Breast epithelium (tissue), 4 donors: ENCODE measurements at regions not wholly inside any gene's neighbourhood (a gene's known extent, or its start where the extent isn't known, plus 50 kb on each side); places are given as distances from the start of the nearest gene placed in this dataset.

Experiments
- DNase-seq, 2 donors: peaks; one replicate each; pipeline ENCODE4 v3.0.0-alpha.2; 2019; ENCODE audit warnings: low spot score in 2 of 2
- H3K27ac ChIP-seq, 2 donors: fragments of 200-600 bp; sonication (generic) in 1 of 2; one replicate each; pipeline ENCODE4 v1.5.1; 2016 to 2019; ENCODE audit warnings: mild to moderate bottlenecking in 1 of 2
- H3K27me3 ChIP-seq, 2 donors: fragments of 200-600 bp; sonication (generic) in 1 of 2; one replicate each; pipeline versions ENCODE4 v1.5.1 to v1.6.0; 2017 to 2019; ENCODE audit warnings: control low read depth in 1 of 2, mild to moderate bottlenecking in 1 of 2
- H3K36me3 ChIP-seq: fragments of 200-600 bp; one replicate; pipeline ENCODE4 v1.5.1; 2019
- H3K4me1 ChIP-seq, 2 donors: fragments of 200-600 bp; sonication (generic); one replicate each; pipeline ENCODE4 v1.5.1; 2016 to 2019; ENCODE audit warnings: control low read depth in 1 of 2
- H3K4me3 ChIP-seq, 3 donors: fragments of 200-600 bp; sonication (generic); 1 replicate in 2 of 3; 2 replicates in 1 of 3; pipeline ENCODE4 v1.5.1; 2016 to 2019; ENCODE audit warnings: mild to moderate bottlenecking in 3 of 3, moderate library complexity in 2 of 3
- H3K9me3 ChIP-seq, 2 donors: fragments of 200-600 bp; sonication (generic) in 1 of 2; one replicate each; pipeline ENCODE4 v1.5.1; 2016 to 2019; ENCODE audit warnings: control low read depth in 1 of 2
- CTCF ChIP-seq, 3 donors: fragments of 450-650 bp; IDR thresholded peaks; one replicate each; pipeline ENCODE4 v1.5.1; 2016 to 2017; ENCODE audit warnings: antibody characterized with exemption in 3 of 3, mild to moderate bottlenecking in 3 of 3, moderate library complexity in 3 of 3
- POLR2A ChIP-seq: fragments of 450-650 bp; IDR thresholded peaks from one replicate; pipeline ENCODE4 v1.6.1; 2016; ENCODE audit warnings: antibody characterized with exemption, mild to moderate bottlenecking, moderate library complexity
- POLR2AphosphoS5 ChIP-seq, 3 donors: sonication (generic); formaldehyde crosslinking; IDR thresholded peaks; one replicate each; pipeline ENCODE4 v1.6.1; 2017; ENCODE audit warnings: antibody characterized with exemption in 3 of 3
- intact Hi-C: fragments of 100-400 bp; cut with DNase I; formaldehyde crosslinking; loops from one replicate; pipeline ENCODE4 v1.15.1; 2023; ENCODE audit warnings: low total_unique reads

- TF ChIP-seq POLR2AphosphoS5 (IDR thresholded peaks at IDR 0.05) (no peak), CTCF (IDR thresholded peaks at IDR 0.05) (no peak), POLR2A (no peak)
- peak; percentile 7 for DNase-seq
- H3K4me1 ChIP-seq = no peaks in the 10 kb centered on the region
- H3K27ac ChIP-seq = no peak overlapping the region
- no peaks in the 10 kb centered on the region for H3K9me3 ChIP-seq
- H3K4me3 ChIP-seq = no peak overlapping the region
- H3K36me3 ChIP-seq = no peaks in the 10 kb centered on the region
- intact Hi-C loops = no loop called here
- H3K27me3 ChIP-seq = no peaks in the 10 kb centered on the region
These were observed 100.7 kb downstream of the ASB7 start for GRCh38 chr15:100703032-100703578.

- Histone ChIP-seq H3K36me3 (no peaks in the 10 kb centered on the region), H3K27ac (no peak overlapping the region), H3K4me3 (no peak overlapping the region), H3K27me3 (no peaks in the 10 kb centered on the region), H3K9me3 (no peaks in the 10 kb centered on the region), H3K4me1 (no peaks in the 10 kb centered on the region)
- TF ChIP-seq CTCF (IDR thresholded peaks at IDR 0.05) = no peak
- no peak for TF ChIP-seq POLR2A
- no peak for TF ChIP-seq POLR2AphosphoS5 (IDR thresholded peaks at IDR 0.05)
- intact Hi-C loops = no loop called here
- peak; percentile 6 to 33 for DNase-seq
These were observed 101.3 kb downstream of the ASB7 start for GRCh38 chr15:100703671-100704070.

GRCh38 chr15:100704281-100705055, 102.1 kb downstream of the ASB7 start:
- no peaks in the 10 kb centered on the region for H3K9me3 ChIP-seq
- H3K4me3 ChIP-seq = no peak overlapping the region
- TF ChIP-seq CTCF (IDR thresholded peaks at IDR 0.05) (no peak), POLR2AphosphoS5 (IDR thresholded peaks at IDR 0.05) (no peak), POLR2A (no peak)
- H3K4me1 ChIP-seq = no peaks in the 10 kb centered on the region
- no peak overlapping the region for H3K27ac ChIP-seq
- DNase-seq = peak; percentile 6 to 19
- no peaks in the 10 kb centered on the region for H3K36me3 ChIP-seq
- no peaks in the 10 kb centered on the region for H3K27me3 ChIP-seq
- intact Hi-C loops = no loop called here

- H3K9me3 ChIP-seq = no peaks in the 10 kb centered on the region
- peak in 1 of 2 donors; percentile 36 for DNase-seq
- no peak for TF ChIP-seq POLR2A
- no peak for TF ChIP-seq CTCF (IDR thresholded peaks at IDR 0.05)
- TF ChIP-seq POLR2AphosphoS5 (IDR thresholded peaks at IDR 0.05) = no peak
These were observed 102.7 kb downstream of the ASB7 start for GRCh38 chr15:100705065-100705464.

GRCh38 chr15:100705841-100706240, 103.5 kb downstream of the ASB7 start:
- Histone ChIP-seq H3K36me3 (no peaks in the 10 kb centered on the region), H3K9me3 (no peaks in the 10 kb centered on the region), H3K4me1 (no peaks in the 10 kb centered on the region), H3K4me3 (no peak overlapping the region), H3K27me3 (no peaks in the 10 kb centered on the region), H3K27ac (no peak overlapping the region)
- peak; percentile 15 to 27 for DNase-seq
- intact Hi-C loops = no loop called here
- TF ChIP-seq POLR2A (no peak), POLR2AphosphoS5 (IDR thresholded peaks at IDR 0.05) (no peak), CTCF (IDR thresholded peaks at IDR 0.05) (no peak)

More at GRCh38 chr15:100705065-100705464, 102.7 kb downstream of the ASB7 start:
- Histone ChIP-seq H3K27ac (no peak overlapping the region), H3K4me3 (no peak overlapping the region), H3K36me3 (no peaks in the 10 kb centered on the region), H3K27me3 (no peaks in the 10 kb centered on the region), H3K4me1 (no peaks in the 10 kb centered on the region)
- intact Hi-C loops = no loop called here
